T1000 (cell line): ENCODE measurements at regions not wholly inside any gene's neighbourhood (a gene's known extent, or its start where the extent isn't known, plus 50 kb on each side); places are given as distances from the start of the nearest gene placed in this dataset.

Experiments used
- DNase-seq: peaks from one replicate; lab custom pipeline; 2025; ENCODE audit warnings: mixed read lengths; lab: John Stamatoyannopoulos, UW

- DNase-seq: no peak
Observed at GRCh38 chr3:118435851-118436350, 598.7 kb downstream of the IGSF11 start.

- no peak for DNase-seq
Observed at GRCh38 chr3:118436697-118437262, 597.9 kb downstream of the IGSF11 start.

DNA sequence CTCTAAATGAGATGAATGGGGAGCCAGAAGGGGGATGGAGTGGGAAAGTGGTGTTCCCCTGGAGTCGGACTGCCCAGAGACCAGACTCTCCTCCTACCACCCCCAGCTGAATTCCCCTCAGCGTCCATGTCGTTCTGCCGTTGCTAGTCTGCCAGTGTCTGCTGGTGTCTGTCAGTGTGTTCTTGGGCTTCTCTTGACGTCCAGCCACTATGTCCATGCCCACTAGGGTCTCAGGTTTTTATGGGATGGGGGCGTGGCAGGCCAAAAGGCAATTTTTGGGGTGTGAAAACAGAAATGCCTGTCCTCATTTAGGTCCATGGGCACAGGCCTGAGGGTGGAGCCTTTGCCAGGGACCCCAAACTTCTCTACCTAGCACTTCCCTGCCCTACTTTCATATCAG lies 589.6 kb downstream of the IGSF11 start:
- DNase-seq: no peak

- DNase-seq: no peak
Observed at GRCh38 chr3:118447339-118447738, 587.3 kb downstream of the IGSF11 start.

- DNase-seq: no peak
Observed at GRCh38 chr3:118466795-118467330, 567.8 kb downstream of the IGSF11 start.

DNA sequence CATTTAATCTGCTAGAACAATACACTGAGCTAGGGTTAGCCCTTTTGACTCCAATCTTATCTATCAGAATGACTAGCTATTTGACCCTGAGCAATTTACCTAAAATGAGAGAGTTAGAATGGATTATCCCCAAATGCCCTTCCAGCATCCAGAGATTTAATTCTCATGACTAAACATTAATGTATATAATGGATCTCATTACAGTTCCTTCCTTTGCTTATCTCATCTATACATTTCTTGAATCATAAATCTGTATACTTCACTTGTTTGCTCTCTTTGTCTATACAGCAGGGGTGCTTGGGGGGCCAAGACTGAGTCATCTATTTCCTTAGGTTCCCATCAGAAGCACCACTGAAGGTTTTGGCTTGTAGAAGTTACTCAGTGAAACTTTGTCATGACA lies 565.8 kb downstream of the IGSF11 start:
- DNase-seq: no peak

GRCh38 chr3:118472586-118472985 lies 562.1 kb downstream of the IGSF11 start:
- DNase-seq: no peak

- DNase-seq: no peak
Observed at GRCh38 chr3:118473343-118473742, 561.3 kb downstream of the IGSF11 start.

- no peak for DNase-seq
Observed at GRCh38 chr3:118476885-118477618, 557.6 kb downstream of the IGSF11 start.

- DNase-seq: no peak
Observed at GRCh38 chr3:118477768-118478167, 556.9 kb downstream of the IGSF11 start.

DNA sequence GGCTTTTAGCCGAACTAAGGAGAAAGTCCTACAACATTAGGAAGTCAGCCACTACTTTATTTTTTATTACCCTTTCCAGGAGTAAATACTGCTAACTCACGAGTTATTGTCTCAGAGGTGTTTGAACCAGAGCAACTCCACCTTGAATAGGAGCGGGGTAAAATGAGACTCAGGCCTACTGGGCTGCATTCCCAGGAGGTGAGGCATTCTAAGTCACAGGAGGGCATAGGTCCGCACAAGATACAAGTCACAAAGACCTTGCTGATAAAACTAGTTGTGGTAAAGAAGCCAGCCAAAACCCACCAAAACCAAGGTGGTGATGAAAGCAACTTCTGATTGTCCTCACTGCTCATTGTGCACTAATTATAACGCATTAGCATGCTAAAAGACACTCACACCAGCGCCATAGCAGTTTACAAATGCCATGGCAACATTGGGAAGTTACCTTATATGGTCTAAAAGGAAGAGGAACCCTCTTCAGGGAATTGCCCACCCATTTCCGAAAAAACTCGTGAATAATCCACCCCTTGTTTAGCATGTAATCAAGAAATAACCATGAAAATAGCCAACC lies 555.9 kb downstream of the IGSF11 start:
- no peak for DNase-seq

- DNase-seq: no peak
Observed at GRCh38 chr3:118479376-118479775, 555.3 kb downstream of the IGSF11 start.

- no peak for DNase-seq
Observed at GRCh38 chr3:118480101-118480860, 554.4 kb downstream of the IGSF11 start.

DNA sequence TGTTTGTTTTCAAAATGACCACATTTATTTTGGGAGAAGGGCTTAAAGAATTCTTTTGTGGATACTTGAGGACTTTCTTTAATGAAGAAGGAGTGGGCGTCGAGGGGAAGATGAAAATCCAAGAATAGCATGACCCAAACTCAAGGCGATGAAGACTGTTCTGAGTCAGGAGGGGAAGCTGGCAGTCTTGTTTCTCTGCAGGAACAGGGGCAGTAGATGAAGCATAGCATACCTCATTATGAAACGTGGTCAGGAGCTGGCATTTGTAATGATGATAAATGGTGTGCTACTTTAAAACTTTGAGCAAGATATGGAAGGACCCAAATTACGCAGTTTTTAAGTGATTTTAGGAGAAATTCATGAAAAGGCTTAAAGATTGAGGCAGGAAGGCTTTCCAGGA lies 549.0 kb downstream of the IGSF11 start:
- no peak for DNase-seq

DNA sequence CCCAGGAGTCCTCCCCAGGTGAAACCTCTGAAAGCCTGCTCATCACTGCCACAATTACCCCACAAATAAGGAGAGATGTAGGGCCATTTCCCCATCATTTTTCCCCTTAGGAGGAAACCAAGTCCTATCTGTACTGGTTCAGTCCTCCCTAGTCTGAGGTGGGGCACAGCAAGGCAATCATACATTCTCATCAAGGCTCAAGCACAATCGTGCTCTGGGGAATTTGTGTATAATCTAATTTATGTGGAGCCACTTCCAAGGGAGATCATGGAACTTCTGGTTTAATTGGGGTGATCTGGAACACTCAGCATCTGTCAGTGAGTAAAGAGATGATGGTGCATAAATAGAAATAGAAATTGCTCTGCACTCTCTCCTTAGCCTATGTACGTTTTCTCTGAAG lies 546.9 kb downstream of the IGSF11 start:
- DNase-seq: no peak

DNA sequence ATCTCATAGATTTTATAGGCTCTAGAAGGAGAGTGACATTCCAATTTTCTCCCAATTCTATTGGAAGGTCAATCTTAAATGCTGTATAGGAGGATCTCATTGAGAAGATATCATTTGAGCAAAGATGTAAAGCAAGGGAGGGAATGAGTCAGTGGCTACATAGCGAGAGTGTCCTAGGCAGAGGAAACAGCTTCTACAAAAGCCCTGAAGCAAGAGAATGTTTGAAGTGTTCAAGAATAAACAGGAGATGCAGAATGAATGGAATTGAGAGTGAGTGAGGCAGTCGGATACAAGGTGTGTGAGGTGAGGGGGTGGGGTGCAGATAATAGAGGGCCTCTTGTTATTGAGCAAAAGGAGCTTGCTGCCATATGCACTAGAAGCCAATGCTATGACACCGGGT lies 545.9 kb downstream of the IGSF11 start:
- DNase-seq: no peak

DNA sequence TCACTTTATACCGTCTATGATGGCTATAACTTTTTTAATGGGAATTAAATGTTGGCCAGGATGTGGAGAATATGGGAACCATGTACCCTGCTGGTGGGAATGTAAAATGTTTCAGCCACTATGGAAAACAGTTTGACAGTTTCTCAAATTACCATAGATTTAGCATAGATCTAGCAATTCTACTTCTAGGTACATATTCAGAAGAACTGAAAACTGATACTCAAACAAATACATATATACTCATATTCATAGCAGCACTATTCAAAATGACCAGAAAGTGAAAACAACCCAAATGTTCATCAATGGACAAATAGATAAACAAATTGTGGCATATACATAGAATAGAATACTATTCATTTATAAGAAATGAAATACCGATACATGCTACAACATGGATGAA lies 539.4 kb downstream of the IGSF11 start:
- no peak for DNase-seq

- no peak for DNase-seq
Observed at GRCh38 chr3:118497274-118497673, 537.4 kb downstream of the IGSF11 start.

GRCh38 chr3:118501152-118501551 lies 533.5 kb downstream of the IGSF11 start:
- no peak for DNase-seq

DNA sequence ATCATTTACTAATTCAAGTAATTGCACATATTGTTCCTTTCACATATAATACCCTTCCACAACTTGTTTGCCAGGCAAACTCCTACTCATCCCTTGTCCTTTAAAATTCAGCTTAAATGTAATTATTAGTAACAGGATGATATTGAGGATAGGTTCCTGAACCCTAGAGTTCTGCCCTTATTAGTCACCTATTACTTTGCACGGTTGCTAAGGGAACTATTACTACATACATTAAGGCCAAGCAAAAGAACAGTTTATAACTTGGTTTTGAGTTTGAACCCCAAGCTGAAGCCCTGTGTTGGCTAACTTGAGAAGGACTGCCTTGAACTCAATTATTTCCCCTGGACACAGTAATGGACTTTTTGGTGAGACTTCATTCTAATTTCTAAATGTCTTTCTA lies 529.7 kb downstream of the IGSF11 start:
- no peak for DNase-seq

- no peak for DNase-seq
Observed at GRCh38 chr3:118505784-118506183, 528.9 kb downstream of the IGSF11 start.

GRCh38 chr3:118511402-118511801 lies 523.2 kb downstream of the IGSF11 start:
- no peak for DNase-seq
